Retina (tissue), 1 donor: ENCODE measurements at regions not wholly inside any gene's neighbourhood (a gene's known extent, or its start where the extent isn't known, plus 50 kb on each side); places are given as distances from the start of the nearest gene placed in this dataset.

ENCODE experiments used
- DNase-seq: peaks from one replicate; pipeline ENCODE4 v3.0.0-alpha.2; 2016

DNA sequence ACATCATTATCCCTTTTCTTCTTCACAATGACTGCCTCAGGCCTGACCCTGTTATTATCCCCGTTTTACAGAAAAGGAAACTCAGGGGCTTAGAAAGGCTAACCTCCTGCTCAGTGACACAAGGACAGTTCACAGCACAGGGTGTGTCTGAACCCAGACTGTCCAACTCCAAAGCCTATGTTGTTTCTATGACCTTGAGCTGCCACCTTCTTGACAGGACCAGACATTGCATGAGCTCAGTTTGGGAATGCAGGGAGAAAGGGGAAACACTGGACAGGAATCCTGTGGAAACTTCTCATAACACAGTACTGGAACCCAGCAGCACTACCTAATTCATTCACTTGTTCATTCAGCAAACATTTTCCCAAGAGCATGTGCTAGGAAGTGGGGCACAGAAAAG, 472.8 kb downstream of the CDK5RAP2 start:
- DNase-seq: no peak

GRCh38 chr9:120104771-120105170, 475.2 kb downstream of the CDK5RAP2 start:
- no peak for DNase-seq

DNA sequence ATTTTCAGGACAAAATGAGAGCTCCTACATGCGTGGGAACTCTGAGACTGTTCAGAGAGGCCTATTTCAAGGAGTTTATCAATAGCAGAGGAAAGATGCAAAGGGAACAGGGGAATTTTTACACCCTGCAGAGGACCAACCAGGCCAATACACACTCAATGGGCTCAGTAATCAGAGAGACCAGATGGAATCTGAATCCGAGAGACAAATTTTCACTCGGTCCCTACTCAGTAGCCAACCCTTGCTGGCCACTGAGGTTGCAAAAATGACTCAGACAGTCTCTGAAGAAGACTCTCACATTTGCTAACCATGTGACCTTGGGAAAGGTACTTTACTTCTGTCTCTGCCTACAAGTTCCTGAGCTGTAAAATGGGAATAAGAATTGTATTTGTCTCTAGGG, 479.4 kb downstream of the CDK5RAP2 start:
- no peak for DNase-seq

GRCh38 chr9:120099065-120099464, 480.9 kb downstream of the CDK5RAP2 start:
- DNase-seq: no peak

DNA sequence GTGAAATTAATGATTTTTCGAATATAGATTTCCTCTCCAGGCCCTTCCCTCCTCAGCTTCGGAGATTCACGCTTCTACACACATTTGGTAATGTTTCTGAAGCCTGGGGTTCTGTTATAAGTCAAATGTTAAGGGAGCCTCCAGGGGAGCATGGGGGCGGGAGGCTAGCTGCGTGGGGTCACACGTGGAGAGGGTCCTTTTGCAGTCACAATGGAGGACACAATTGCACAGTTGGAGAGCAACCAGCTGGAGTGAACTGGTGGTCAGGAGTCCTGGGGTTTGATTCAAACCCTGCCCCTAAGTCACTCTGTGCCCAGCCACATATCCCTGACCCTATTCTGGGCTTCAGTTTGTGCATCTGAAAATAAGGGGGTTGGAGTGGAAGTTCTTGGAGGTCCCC, 481.4 kb downstream of the CDK5RAP2 start:
- no peak for DNase-seq

DNA sequence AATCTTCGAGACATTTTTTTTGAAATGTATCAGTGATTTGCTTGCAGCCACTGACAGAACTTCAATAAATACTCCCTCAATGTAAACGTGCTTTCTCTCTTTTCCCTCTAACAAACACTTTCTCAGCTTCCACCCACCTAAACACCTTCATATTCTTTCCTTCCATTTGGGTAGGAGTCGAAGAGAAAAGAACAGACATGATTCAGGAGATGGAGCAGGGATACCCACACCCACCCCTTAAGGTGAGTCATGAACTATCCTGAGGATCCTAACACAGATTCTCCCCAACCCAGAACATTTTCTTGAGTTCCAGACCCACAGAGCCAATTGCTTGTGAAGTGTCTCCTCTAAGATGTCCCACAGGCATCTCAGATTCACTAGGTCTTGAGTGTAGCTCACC, 488.8 kb downstream of the CDK5RAP2 start:
- DNase-seq: no peak

DNA sequence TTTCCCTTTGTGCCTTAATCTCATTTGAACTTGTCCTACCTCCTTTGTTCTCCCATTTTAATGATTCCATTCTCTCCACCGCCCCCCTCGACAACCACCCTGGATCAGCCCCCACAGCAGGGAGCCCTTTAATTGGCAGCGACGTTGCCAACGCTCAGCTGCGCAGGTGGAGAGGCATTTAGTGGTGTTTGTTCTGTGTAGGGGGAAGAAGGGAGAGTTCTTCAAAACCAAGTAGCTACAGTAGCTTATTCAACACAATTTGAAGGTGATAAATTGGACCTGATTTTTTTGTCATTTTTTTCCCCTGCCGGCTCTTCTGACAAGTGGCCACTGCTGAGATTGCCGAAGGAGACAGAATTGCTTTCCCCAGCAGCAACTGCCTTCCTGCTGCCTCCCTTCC, 499.1 kb downstream of the CDK5RAP2 start:
- DNase-seq: peak; percentile 79

GRCh38 chr9:120078112-120078511, 501.9 kb downstream of the CDK5RAP2 start:
- DNase-seq: no peak

GRCh38 chr9:120071760-120072159, 508.2 kb downstream of the CDK5RAP2 start:
- DNase-seq: peak; percentile 26

DNA sequence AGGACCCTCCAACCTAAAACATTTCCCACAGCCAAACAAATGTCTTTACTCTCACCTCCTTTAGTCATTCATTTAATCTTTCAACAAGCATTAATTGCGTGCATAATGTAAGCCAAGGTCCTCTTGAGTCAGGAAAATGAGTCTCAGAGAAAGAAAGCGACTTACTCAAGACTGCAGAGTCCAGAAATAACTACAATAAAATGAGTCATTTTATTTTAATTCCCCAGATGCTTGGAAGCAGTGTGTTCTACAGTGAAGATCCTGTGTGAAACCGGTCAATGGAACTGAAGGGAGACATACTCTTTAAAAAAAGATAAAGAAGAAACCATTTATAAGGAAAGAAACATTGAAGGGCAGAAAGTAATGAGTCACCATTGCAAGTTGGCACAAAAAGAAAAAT, 513.7 kb downstream of the CDK5RAP2 start:
- DNase-seq: no peak

DNA sequence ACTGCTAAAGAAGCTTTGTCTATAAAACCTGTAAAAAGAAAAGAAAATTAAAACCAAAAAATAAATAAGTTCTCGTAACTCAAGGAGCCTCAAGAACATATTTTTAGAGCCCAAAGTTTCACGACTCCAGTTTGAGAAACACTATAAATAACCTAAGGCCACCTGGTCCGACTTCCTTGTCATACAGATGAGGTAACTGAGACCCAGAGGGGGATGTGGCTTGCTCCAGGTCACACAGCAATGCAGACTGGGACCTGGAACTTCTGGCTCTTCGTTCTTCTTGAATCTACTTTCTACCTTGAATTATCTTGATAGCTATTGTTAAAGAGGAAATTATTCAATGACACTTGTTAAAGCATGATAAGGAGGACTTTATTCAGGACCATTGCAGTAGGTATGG, 514.8 kb downstream of the CDK5RAP2 start:
- DNase-seq: no peak

DNA sequence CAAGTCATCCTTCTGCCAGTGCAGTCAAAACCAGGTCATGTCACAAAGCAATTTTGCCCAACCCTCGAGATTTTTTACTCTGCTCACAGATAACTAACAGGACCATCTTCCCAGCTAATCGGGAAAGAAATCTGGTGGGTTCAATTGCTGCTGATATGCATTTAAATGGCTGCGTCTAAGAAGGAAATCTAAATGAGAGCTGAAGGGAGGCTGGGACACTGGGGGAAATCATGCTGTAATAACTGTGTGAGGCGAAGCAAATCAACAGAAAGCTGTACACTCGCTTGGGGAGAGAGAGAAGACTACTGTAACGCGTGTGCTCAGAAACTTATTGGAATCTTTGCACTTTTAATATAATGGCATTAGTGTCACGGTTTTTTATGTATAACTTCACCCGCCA, 535.0 kb downstream of the CDK5RAP2 start:
- DNase-seq: peak; percentile 49

GRCh38 chr9:120043448-120043847, 536.5 kb downstream of the CDK5RAP2 start:
- DNase-seq: no peak

GRCh38 chr9:120040896-120041295, 539.1 kb downstream of the CDK5RAP2 start:
- no peak for DNase-seq

DNA sequence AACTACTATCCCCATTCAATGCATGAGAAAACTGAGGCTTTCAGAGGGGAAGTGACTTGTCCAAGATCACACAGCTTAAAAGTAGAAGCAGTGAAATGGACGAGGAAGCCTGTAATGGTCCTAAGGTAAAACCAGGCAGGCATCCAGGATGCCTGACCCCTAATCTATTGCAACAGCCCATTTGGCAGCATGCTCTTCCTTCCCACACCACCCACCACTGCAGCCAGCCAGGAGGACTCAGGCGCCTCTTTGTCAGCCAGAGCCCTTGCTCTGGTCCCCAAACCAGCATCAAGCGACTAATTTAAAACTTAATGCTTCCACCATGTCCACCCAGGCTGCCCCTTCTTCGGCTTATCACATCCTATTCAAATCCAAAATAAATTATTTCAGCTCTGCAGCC, 541.6 kb downstream of the CDK5RAP2 start:
- DNase-seq: no peak

GRCh38 chr9:120032639-120033038, 547.3 kb downstream of the CDK5RAP2 start:
- DNase-seq: no peak

DNA sequence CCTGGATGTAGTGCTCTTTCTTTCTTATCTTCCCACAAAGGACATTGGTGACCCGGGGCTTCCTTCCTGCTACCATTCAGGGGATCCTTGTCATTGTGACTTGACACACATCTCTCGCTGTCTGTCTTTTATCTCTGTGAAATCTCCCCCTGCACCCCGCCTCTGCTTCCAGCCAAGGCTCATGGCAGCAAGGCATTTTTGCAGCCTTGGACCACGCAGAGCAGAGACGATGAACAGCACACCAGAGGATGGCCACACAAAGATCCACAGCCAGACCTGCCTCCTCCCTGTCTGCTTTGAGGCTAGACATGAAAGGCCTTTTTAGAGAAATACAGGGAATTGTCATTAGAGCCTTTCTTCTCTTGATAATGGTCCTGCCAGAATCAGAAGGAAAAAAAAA, 549.1 kb downstream of the CDK5RAP2 start:
- DNase-seq: no peak

DNA sequence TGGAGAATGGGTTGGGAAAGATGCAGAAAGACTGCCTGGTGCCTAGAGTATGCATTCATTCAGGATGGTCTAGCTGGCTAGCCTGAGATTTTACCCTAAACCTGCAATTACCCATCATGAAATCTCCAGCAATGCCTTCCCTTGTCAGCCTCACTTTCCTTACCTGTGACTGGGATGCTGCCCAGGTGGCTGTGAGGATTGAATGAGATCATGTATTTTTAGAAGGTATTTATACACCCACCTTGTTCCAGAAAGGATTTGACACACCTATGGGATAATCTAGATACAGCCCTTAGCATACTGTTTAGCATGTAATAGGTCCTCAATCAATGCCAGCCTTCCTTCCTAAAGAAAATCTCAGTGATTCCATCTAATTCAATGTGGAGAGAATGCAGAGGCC, 561.4 kb downstream of the CDK5RAP2 start:
- DNase-seq: no peak

- no peak for DNase-seq
Observed at GRCh38 chr9:120018037-120018436, 561.9 kb downstream of the CDK5RAP2 start.

- no peak for DNase-seq
Observed at GRCh38 chr9:120016231-120016630, 563.7 kb downstream of the CDK5RAP2 start.

DNA sequence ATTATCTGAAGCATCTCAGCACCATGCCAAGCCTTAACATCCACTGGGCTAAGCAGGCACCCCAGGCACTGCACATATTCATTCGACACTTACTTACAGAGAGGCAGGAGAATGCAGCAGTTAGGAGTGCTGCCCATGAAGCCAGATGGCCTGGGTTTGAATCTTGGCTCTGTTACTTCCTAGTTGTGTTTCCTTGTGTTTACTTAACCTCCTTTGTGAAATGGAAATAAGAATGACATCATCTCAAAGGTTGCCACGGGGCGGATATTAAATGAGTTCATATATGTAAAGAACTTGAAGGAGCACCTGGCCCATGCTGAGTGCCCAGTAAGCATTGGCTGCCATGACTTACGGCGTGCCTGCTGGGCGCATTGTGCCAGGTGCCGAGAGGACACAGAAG, 565.2 kb downstream of the CDK5RAP2 start:
- no peak for DNase-seq

DNA sequence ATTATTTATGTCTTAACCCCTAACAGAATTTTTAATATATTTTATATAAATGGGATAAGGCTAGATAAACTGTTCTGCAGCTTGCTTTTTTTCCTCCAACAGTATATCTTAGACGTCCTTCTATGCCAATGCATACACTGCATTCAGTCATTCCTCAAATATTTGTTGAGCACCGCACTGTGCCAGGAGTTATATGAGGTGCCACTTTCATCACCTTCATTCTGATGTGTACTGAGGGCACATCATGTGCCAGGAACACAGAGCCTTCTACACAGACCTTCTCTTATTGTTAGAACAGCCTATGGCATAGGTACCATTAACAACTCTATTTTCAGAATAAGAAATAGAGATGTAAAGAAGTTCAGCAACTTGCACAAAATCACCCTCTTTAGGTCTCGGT, 570.1 kb downstream of the CDK5RAP2 start:
- DNase-seq: no peak

GRCh38 chr9:120001536-120001935, 578.4 kb downstream of the CDK5RAP2 start:
- no peak for DNase-seq

DNA sequence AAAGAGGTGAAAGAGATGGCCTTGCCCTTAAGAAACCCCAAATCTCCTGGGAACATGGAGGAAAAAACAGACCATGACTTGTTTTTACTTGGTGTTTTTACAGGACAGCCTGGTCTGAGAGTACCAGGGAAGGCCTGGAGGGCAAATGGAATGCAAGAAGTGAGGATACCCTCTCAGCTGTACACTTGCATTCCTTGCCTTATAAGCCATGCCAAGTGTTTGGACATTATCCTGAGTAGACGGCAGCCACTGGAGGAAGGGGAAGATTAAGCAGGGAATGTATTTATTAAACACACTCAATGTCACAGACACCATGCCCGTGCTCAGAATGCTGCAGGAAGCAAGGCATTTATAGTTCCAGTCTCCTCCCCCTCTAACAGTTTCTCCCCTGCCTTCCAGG, 581.4 kb downstream of the CDK5RAP2 start:
- peak; percentile 10 for DNase-seq

GRCh38 chr9:119991797-119992196, 588.2 kb downstream of the CDK5RAP2 start:
- DNase-seq: no peak

- DNase-seq: no peak
Observed at GRCh38 chr9:119986713-119987112, 593.3 kb downstream of the CDK5RAP2 start.
